ENCODE measurements at regions not wholly inside any gene's neighbourhood (a gene's known extent, or its start where the extent isn't known, plus 50 kb on each side); places are given as distances from the start of the nearest gene placed in this dataset.

- Histone ChIP-seq H3K27ac (ENCODE audit: low read depth, low read length) (no peak overlapping the region), H3K36me3 (ENCODE audit: insufficient read depth, low read length) (no peaks in the 10 kb centered on the region), H3K27me3 (ENCODE audit: insufficient read depth, low read length) (no peaks in the 10 kb centered on the region), H3K4me3 (ENCODE audit: low read depth, low read length) (no peak overlapping the region), H3K4me1 (ENCODE audit: control insufficient read depth, insufficient read depth, low read length, unreplicated experiment) (no peaks in the 10 kb centered on the region), H2AFZ (ENCODE audit: low read length, unreplicated experiment) (no peak overlapping the region), H3K79me2 (ENCODE audit: control insufficient read depth, insufficient read depth, low read length, unreplicated experiment) (no peaks in the 10 kb centered on the region)
Measured at GRCh38 chr2:118642501-118642900, 204.9 kb downstream of the EN1 start.

GRCh38 chr2:118641711-118642110, 205.7 kb downstream of the EN1 start:
- H3K79me2 ChIP-seq (ENCODE audit: control insufficient read depth, insufficient read depth, low read length, unreplicated experiment): no peaks in the 10 kb centered on the region
- no peak overlapping the region for H3K27ac ChIP-seq (ENCODE audit: low read depth, low read length)
- no peaks in the 10 kb centered on the region for H3K27me3 ChIP-seq (ENCODE audit: insufficient read depth, low read length)
- H3K4me3 ChIP-seq (ENCODE audit: low read depth, low read length): no peak overlapping the region
- no peaks in the 10 kb centered on the region for H3K36me3 ChIP-seq (ENCODE audit: insufficient read depth, low read length)
- H2AFZ ChIP-seq (ENCODE audit: low read length, unreplicated experiment): no peak overlapping the region
- no peaks in the 10 kb centered on the region for H3K4me1 ChIP-seq (ENCODE audit: control insufficient read depth, insufficient read depth, low read length, unreplicated experiment)

DNA sequence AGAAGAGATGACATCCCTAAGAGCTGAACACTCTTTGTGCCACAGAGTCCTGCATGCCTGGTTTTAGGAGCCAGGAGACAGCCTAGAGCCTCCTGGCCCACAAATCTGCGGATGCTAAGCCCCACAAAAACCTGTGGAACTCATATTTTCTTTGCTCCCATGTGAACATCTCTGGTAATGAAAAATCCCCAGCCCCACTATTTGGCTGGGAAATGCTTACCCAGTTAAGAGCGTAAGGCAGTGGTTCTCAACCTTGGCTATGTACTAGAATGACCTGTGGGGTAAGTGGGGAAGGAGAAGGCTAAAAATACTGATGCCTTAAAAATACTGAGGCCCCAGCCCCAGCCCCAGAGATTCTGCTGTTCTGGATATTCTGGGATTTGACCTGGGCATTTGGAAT, 208.1 kb downstream of the EN1 start:
- Histone ChIP-seq H3K4me1 (ENCODE audit: control insufficient read depth, insufficient read depth, low read length, unreplicated experiment) (no peaks in the 10 kb centered on the region), H3K79me2 (ENCODE audit: control insufficient read depth, insufficient read depth, low read length, unreplicated experiment) (no peaks in the 10 kb centered on the region), H2AFZ (ENCODE audit: low read length, unreplicated experiment) (no peak overlapping the region), H3K27me3 (ENCODE audit: insufficient read depth, low read length) (peaks cover 9% of the 10 kb centered on the region), H3K27ac (ENCODE audit: low read depth, low read length) (no peak overlapping the region), H3K4me3 (ENCODE audit: low read depth, low read length) (no peak overlapping the region), H3K36me3 (ENCODE audit: insufficient read depth, low read length) (no peaks in the 10 kb centered on the region)

DNA sequence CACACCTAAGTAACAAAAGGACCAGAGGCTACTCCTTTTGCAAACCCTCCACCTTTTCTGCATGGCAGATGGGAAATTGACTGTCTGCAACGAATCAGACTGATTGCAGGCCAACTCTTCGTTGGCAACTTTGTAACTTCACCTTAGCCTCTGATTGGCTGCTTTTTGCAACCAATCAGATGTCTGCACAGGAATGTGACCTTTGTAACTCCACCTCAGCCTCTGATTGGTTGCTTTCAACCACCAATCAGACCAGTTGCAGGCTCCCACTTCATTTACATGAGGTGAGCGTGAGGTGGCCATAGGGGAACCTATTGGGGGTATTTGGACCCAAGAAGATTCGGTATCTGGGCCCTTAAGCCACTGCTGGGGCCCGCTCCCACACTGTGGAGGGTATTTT, 209.0 kb downstream of the EN1 start:
- H3K79me2 ChIP-seq (ENCODE audit: control insufficient read depth, insufficient read depth, low read length, unreplicated experiment): no peaks in the 10 kb centered on the region
- H2AFZ ChIP-seq (ENCODE audit: low read length, unreplicated experiment): no peak overlapping the region
- no peak overlapping the region for H3K4me3 ChIP-seq (ENCODE audit: low read depth, low read length)
- H3K27me3 ChIP-seq (ENCODE audit: insufficient read depth, low read length): peaks cover 18% of the 10 kb centered on the region
- no peaks in the 10 kb centered on the region for H3K4me1 ChIP-seq (ENCODE audit: control insufficient read depth, insufficient read depth, low read length, unreplicated experiment)
- H3K36me3 ChIP-seq (ENCODE audit: insufficient read depth, low read length): no peaks in the 10 kb centered on the region
- H3K27ac ChIP-seq (ENCODE audit: low read depth, low read length): no peak overlapping the region

DNA sequence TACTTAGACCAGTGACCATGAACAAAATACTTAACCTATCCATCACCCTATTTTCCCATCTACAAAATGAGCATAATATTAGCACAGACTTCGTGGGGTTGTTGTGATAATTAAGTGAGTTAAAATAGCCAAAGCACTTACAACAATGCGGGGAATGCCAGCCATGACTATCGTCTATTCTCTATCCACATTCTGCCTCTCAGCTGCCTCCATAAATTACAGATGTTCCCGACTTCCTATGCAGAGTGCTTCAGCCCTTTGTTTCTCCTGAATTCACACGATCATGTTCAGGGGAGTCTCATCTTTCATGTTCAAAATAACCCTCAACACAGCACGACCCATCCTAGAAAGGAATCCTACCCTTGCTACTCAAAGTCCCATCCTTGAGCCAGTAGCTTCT, 211.6 kb downstream of the EN1 start:
- no peaks in the 10 kb centered on the region for H3K79me2 ChIP-seq (ENCODE audit: control insufficient read depth, insufficient read depth, low read length, unreplicated experiment)
- H2AFZ ChIP-seq (ENCODE audit: low read length, unreplicated experiment): no peak overlapping the region
- no peaks in the 10 kb centered on the region for H3K4me1 ChIP-seq (ENCODE audit: control insufficient read depth, insufficient read depth, low read length, unreplicated experiment)
- H3K27ac ChIP-seq (ENCODE audit: low read depth, low read length): no peak overlapping the region
- H3K27me3 ChIP-seq (ENCODE audit: insufficient read depth, low read length): peaks cover 26% of the 10 kb centered on the region
- H3K4me3 ChIP-seq (ENCODE audit: low read depth, low read length): no peak overlapping the region
- H3K36me3 ChIP-seq (ENCODE audit: insufficient read depth, low read length): no peaks in the 10 kb centered on the region

DNA sequence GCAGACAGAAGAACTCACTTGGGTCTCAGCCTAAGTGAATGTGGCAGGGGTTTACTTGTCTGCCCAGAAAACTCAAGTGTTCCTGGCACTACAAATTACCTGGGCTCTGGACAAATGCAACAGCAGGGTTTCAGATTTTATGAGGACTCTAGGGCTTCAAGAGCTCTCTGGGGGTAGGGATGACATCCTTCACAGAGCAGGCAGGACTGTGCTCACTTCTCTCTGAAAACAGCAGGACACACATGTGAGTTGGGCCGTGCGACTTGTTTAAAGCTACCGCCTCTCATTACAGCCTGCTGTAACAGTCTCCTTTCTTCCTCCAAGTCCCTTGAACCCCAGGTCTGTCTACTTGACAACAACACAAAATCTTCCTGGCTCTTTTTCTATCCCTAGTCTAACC, 212.6 kb downstream of the EN1 start:
- no peaks in the 10 kb centered on the region for H3K79me2 ChIP-seq (ENCODE audit: control insufficient read depth, insufficient read depth, low read length, unreplicated experiment)
- H3K4me1 ChIP-seq (ENCODE audit: control insufficient read depth, insufficient read depth, low read length, unreplicated experiment): no peaks in the 10 kb centered on the region
- no peak overlapping the region for H2AFZ ChIP-seq (ENCODE audit: low read length, unreplicated experiment)
- H3K27ac ChIP-seq (ENCODE audit: low read depth, low read length): no peak overlapping the region
- no peak overlapping the region for H3K4me3 ChIP-seq (ENCODE audit: low read depth, low read length)
- H3K36me3 ChIP-seq (ENCODE audit: insufficient read depth, low read length): no peaks in the 10 kb centered on the region
- H3K27me3 ChIP-seq (ENCODE audit: insufficient read depth, low read length): peaks cover 26% of the 10 kb centered on the region

GRCh38 chr2:118633371-118634018, 214.0 kb downstream of the EN1 start:
- Histone ChIP-seq H3K36me3 (ENCODE audit: insufficient read depth, low read length) (no peaks in the 10 kb centered on the region), H3K27me3 (ENCODE audit: insufficient read depth, low read length) (peaks cover 33% of the 10 kb centered on the region), H2AFZ (ENCODE audit: low read length, unreplicated experiment) (no peak overlapping the region), H3K27ac (ENCODE audit: low read depth, low read length) (no peak overlapping the region), H3K79me2 (ENCODE audit: control insufficient read depth, insufficient read depth, low read length, unreplicated experiment) (no peaks in the 10 kb centered on the region), H3K4me1 (ENCODE audit: control insufficient read depth, insufficient read depth, low read length, unreplicated experiment) (no peaks in the 10 kb centered on the region), H3K4me3 (ENCODE audit: low read depth, low read length) (no peak overlapping the region)

GRCh38 chr2:118632921-118633320, 214.5 kb downstream of the EN1 start:
- no peak overlapping the region for H3K27ac ChIP-seq (ENCODE audit: low read depth, low read length)
- no peaks in the 10 kb centered on the region for H3K36me3 ChIP-seq (ENCODE audit: insufficient read depth, low read length)
- no peaks in the 10 kb centered on the region for H3K79me2 ChIP-seq (ENCODE audit: control insufficient read depth, insufficient read depth, low read length, unreplicated experiment)
- peaks cover 33% of the 10 kb centered on the region for H3K27me3 ChIP-seq (ENCODE audit: insufficient read depth, low read length)
- H3K4me3 ChIP-seq (ENCODE audit: low read depth, low read length): no peak overlapping the region
- H2AFZ ChIP-seq (ENCODE audit: low read length, unreplicated experiment): no peak overlapping the region
- no peaks in the 10 kb centered on the region for H3K4me1 ChIP-seq (ENCODE audit: control insufficient read depth, insufficient read depth, low read length, unreplicated experiment)

- Histone ChIP-seq H3K27me3 (ENCODE audit: insufficient read depth, low read length) (peaks cover 37% of the 10 kb centered on the region), H2AFZ (ENCODE audit: low read length, unreplicated experiment) (no peak overlapping the region), H3K27ac (ENCODE audit: low read depth, low read length) (no peak overlapping the region), H3K4me3 (ENCODE audit: low read depth, low read length) (no peak overlapping the region), H3K4me1 (ENCODE audit: control insufficient read depth, insufficient read depth, low read length, unreplicated experiment) (no peaks in the 10 kb centered on the region), H3K79me2 (ENCODE audit: control insufficient read depth, insufficient read depth, low read length, unreplicated experiment) (no peaks in the 10 kb centered on the region), H3K36me3 (ENCODE audit: insufficient read depth, low read length) (no peaks in the 10 kb centered on the region)
Measured at GRCh38 chr2:118627156-118627555, 220.3 kb downstream of the EN1 start.

GRCh38 chr2:118622913-118623312, 224.5 kb downstream of the EN1 start:
- Histone ChIP-seq H2AFZ (ENCODE audit: low read length, unreplicated experiment) (no peak overlapping the region), H3K27ac (ENCODE audit: low read depth, low read length) (no peak overlapping the region), H3K36me3 (ENCODE audit: insufficient read depth, low read length) (no peaks in the 10 kb centered on the region), H3K79me2 (ENCODE audit: control insufficient read depth, insufficient read depth, low read length, unreplicated experiment) (no peaks in the 10 kb centered on the region), H3K4me3 (ENCODE audit: low read depth, low read length) (no peak overlapping the region), H3K4me1 (ENCODE audit: control insufficient read depth, insufficient read depth, low read length, unreplicated experiment) (no peaks in the 10 kb centered on the region), H3K27me3 (ENCODE audit: insufficient read depth, low read length) (peaks cover 26% of the 10 kb centered on the region)

- peaks cover 20% of the 10 kb centered on the region; the same call in 1 of the 2 replicates for H3K27me3 ChIP-seq (ENCODE audit: insufficient read depth, low read length)
- H3K4me1 ChIP-seq (ENCODE audit: control insufficient read depth, insufficient read depth, low read length, unreplicated experiment): no peaks in the 10 kb centered on the region
Measured at GRCh38 chr2:118622108-118622507, 225.3 kb downstream of the EN1 start.

More at GRCh38 chr2:118622108-118622507, 225.3 kb downstream of the EN1 start:
- Histone ChIP-seq H2AFZ (ENCODE audit: low read length, unreplicated experiment) (no peak overlapping the region), H3K27ac (ENCODE audit: low read depth, low read length) (no peak overlapping the region), H3K4me3 (ENCODE audit: low read depth, low read length) (no peak overlapping the region), H3K79me2 (ENCODE audit: control insufficient read depth, insufficient read depth, low read length, unreplicated experiment) (no peaks in the 10 kb centered on the region), H3K36me3 (ENCODE audit: insufficient read depth, low read length) (no peaks in the 10 kb centered on the region)

Measured in ACC112 (cell line).